Thyroid gland (tissue), 4 donors: ENCODE measurements at regions not wholly inside any gene's neighbourhood (a gene's known extent, or its start where the extent isn't known, plus 50 kb on each side); places are given as distances from the start of the nearest gene placed in this dataset.
"Not testable (repeated sequence)": the region's sequence is repeated elsewhere in the genome, so short reads cannot be mapped to it uniquely, and the experiment has no call there.

Experiments
- DNase-seq, 2 donors: peaks; one replicate each; pipeline ENCODE4 v3.0.0-alpha.2; 2019
- H3K27ac ChIP-seq, 3 donors: fragments of 200-600 bp; sonication (generic); 1 replicate in 2 of 3; 2 replicates in 1 of 3; pipeline ENCODE4 v1.5.1; 2016 to 2019; ENCODE audit warnings: mild to moderate bottlenecking in 1 of 3, moderate library complexity in 1 of 3
- H3K27me3 ChIP-seq: fragments of 200-600 bp; sonication (generic); one replicate; pipeline ENCODE4 v1.5.1; 2019
- H3K36me3 ChIP-seq, 2 donors: fragments of 200-600 bp; sonication (generic); one replicate each; pipeline ENCODE4 v1.5.1; 2016 to 2019
- H3K4me1 ChIP-seq, 2 donors: fragments of 200-600 bp; sonication (generic); one replicate each; pipeline ENCODE4 v1.5.1; 2017 to 2019
- H3K4me3 ChIP-seq, 3 donors: fragments of 200-600 bp; sonication (generic); replicated peaks in 1 of 3; 1 replicate in 2 of 3; 2 replicates in 1 of 3; pipeline ENCODE4 v1.5.1; 2016; ENCODE audit warnings: mild to moderate bottlenecking in 1 of 3
- H3K9me3 ChIP-seq: fragments of 200-600 bp; sonication (generic); one replicate; pipeline ENCODE4 v1.5.1; 2017
- CTCF ChIP-seq, 6 experiments: fragments of 200-600 bp in 3 of 6; fragments of 450-650 bp in 3 of 6; sonication (generic) in 3 of 6; IDR thresholded peaks; one replicate each; pipeline ENCODE4 v1.5.1; 2016 to 2019; ENCODE audit warnings: antibody characterized with exemption in 6 of 6, mild to moderate bottlenecking in 2 of 6, inconsistent platforms in 1 of 6, moderate library complexity in 1 of 6
- POLR2A ChIP-seq, 2 donors: fragments of 450-650 bp; IDR thresholded peaks; one replicate each; pipeline ENCODE4 v1.6.1; 2017; ENCODE audit warnings: antibody characterized with exemption in 2 of 2, mild to moderate bottlenecking in 2 of 2, moderate library complexity in 1 of 2
- WGBS, 2 donors: methylation state at CpG; one replicate each; pipeline ENCODE4 v1.1.5; 2017; 5-methylcytosine and 5-hydroxymethylcytosine counted together
- intact Hi-C: fragments of 100-400 bp; cut with DNase I; formaldehyde crosslinking; loops from one replicate; pipeline ENCODE4 v1.15.1; 2023

- H3K4me1 ChIP-seq, result no peaks in the 10 kb centered on the region
- intact Hi-C loops, result no loop called here
- no peak for TF ChIP-seq POLR2A (IDR thresholded peaks at IDR 0.05)
- no peak for TF ChIP-seq CTCF (IDR thresholded peaks at IDR 0.05)
- no peaks in the 10 kb centered on the region for H3K36me3 ChIP-seq
- no peaks in the 10 kb centered on the region for H3K27me3 ChIP-seq
- no peak overlapping the region for H3K27ac ChIP-seq
- DNase-seq, result no peak
- no peaks in the 10 kb centered on the region for H3K9me3 ChIP-seq
- WGBS, 2 donors, result 41 to 56% methylated on average over 2 of the region's 2 CpGs
- no peak overlapping the region for H3K4me3 ChIP-seq
These were observed 844.6 kb upstream of the ROBO1 start for GRCh38 chr3:80612366-80612765.

GRCh38 chr3:80608072-80608471, 840.3 kb upstream of the ROBO1 start:
- H3K36me3 ChIP-seq, H3K9me3 ChIP-seq, intact Hi-C loops, H3K27ac ChIP-seq, H3K4me1 ChIP-seq, H3K27me3 ChIP-seq, DNase-seq, H3K4me3 ChIP-seq: not testable (repeated sequence)
- WGBS, 2 donors, result 88 to 91% methylated on average over 3 of the region's 3 CpGs

GRCh38 chr3:80606073-80606472, 838.3 kb upstream of the ROBO1 start:
- no peak for DNase-seq
- 74 to 79% methylated on average over 4 of the region's 4 CpGs for WGBS, 2 donors
- Histone ChIP-seq H3K4me1 (no peaks in the 10 kb centered on the region), H3K36me3 (no peaks in the 10 kb centered on the region), H3K27ac (no peak overlapping the region), H3K4me3 (no peak overlapping the region), H3K27me3 (no peaks in the 10 kb centered on the region), H3K9me3 (no peaks in the 10 kb centered on the region)
- intact Hi-C loops, result no loop called here
- TF ChIP-seq CTCF (IDR thresholded peaks at IDR 0.05), result no peak
- TF ChIP-seq POLR2A (IDR thresholded peaks at IDR 0.05), result no peak

GRCh38 chr3:80601479-80601878, 833.7 kb upstream of the ROBO1 start:
- TF ChIP-seq CTCF (IDR thresholded peaks at IDR 0.05), result no peak
- TF ChIP-seq POLR2A (IDR thresholded peaks at IDR 0.05), result no peak
- DNase-seq, result no peak
- no peaks in the 10 kb centered on the region for H3K9me3 ChIP-seq
- H3K27me3 ChIP-seq, result no peaks in the 10 kb centered on the region
- H3K27ac ChIP-seq, result no peak overlapping the region
- no peaks in the 10 kb centered on the region for H3K36me3 ChIP-seq
- intact Hi-C loops, result no loop called here
- no peak overlapping the region for H3K4me3 ChIP-seq
- no peaks in the 10 kb centered on the region for H3K4me1 ChIP-seq

GRCh38 chr3:80592792-80593191, 825.0 kb upstream of the ROBO1 start:
- Histone ChIP-seq H3K27me3 (no peaks in the 10 kb centered on the region), H3K4me1 (no peaks in the 10 kb centered on the region), H3K36me3 (no peaks in the 10 kb centered on the region), H3K9me3 (no peaks in the 10 kb centered on the region), H3K27ac (no peak overlapping the region), H3K4me3 (no peak overlapping the region)
- DNase-seq, result no peak
- intact Hi-C loops, result no loop called here
- WGBS, 2 donors, result 42 to 55% methylated on average over 1 of the region's 1 CpG
- TF ChIP-seq CTCF (IDR thresholded peaks at IDR 0.05) (no peak), POLR2A (IDR thresholded peaks at IDR 0.05) (no peak)

GRCh38 chr3:80586338-80586737, 818.5 kb upstream of the ROBO1 start:
- Histone ChIP-seq H3K9me3 (no peaks in the 10 kb centered on the region), H3K27ac (no peak overlapping the region), H3K4me1 (no peaks in the 10 kb centered on the region), H3K4me3 (no peak overlapping the region), H3K36me3 (no peaks in the 10 kb centered on the region), H3K27me3 (no peaks in the 10 kb centered on the region)
- no peak for TF ChIP-seq CTCF (IDR thresholded peaks at IDR 0.05)
- no peak for TF ChIP-seq POLR2A (IDR thresholded peaks at IDR 0.05)
- intact Hi-C loops, result no loop called here
- DNase-seq, result no peak
- 91% methylated on average over 2 of the region's 2 CpGs for WGBS, 2 donors
